Activated naive CD4-positive, alpha-beta T cell treated with anti-CD3 and anti-CD28 coated beads, Interleukin-2, amount 50 U/mL, for 72 hours (primary cell): ENCODE measurements at regions not wholly inside any gene's neighbourhood (a gene's known extent, or its start where the extent isn't known, plus 50 kb on each side); places are given as distances from the start of the nearest gene placed in this dataset.
"Not testable (repeated sequence)": the region's sequence is repeated elsewhere in the genome, so short reads cannot be mapped to it uniquely, and the experiment has no call there.

Experiments
- ATAC-seq, 2 donors: fragments of 150-1000 bp; cut with Tn5 transposase; 2 replicates each; pipeline ENCODE4 v1.10.0; 2021; ENCODE audit warnings: mild to moderate bottlenecking in 2 of 2, moderate library complexity in 2 of 2
- DNase-seq, 2 donors: peaks; one replicate each; pipeline ENCODE4 v3.0.0; 2021 to 2022; ENCODE audit warnings: low spot score in 2 of 2
- H3K27ac Mint-ChIP-seq, 2 donors: one replicate each; pipeline ENCODE4 v1.8.0; 2022; ENCODE audit warnings: mild to moderate bottlenecking in 2 of 2, mixed read lengths in 2 of 2
- H3K36me3 Mint-ChIP-seq, 2 donors: one replicate each; pipeline ENCODE4 v1.8.0; 2022; ENCODE audit warnings: mixed read lengths in 2 of 2
- H3K9me3 Mint-ChIP-seq, 2 donors: one replicate each; pipeline ENCODE4 v1.8.0; 2022; ENCODE audit warnings: mixed read lengths in 2 of 2

DNA sequence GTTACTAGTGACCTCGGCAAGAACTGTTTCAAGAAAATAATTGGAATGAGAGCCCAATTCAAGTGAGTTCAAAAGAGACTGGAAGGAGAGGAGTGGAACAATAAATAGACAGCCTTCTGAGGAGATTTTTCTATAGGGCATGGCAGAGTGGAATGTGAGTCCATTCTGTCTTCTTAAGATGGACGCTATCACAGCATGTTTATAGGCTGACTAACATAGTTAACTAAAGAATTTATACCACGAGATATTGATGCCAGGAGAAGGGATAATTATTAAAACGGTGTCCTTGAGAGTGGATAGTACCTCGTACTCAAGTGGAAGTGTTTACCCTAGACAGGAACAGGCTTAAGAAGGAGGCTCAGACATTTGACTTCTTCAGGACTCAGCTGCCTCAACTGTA lies 143.5 kb upstream of the RBBP8 start:
- no peak for DNase-seq
- Mint-ChIP-seq H3K36me3 (no peaks in the 10 kb centered on the region), H3K27ac (no peak overlapping the region), H3K9me3 (no peaks in the 10 kb centered on the region)
- no peak for ATAC-seq

- ATAC-seq (no peak), DNase-seq (no peak)
- no peak overlapping the region for H3K27ac Mint-ChIP-seq
- no peaks in the 10 kb centered on the region for H3K36me3 Mint-ChIP-seq
- no peaks in the 10 kb centered on the region for H3K9me3 Mint-ChIP-seq
Observed at GRCh38 chr18:22790545-22791309, 142.4 kb upstream of the RBBP8 start.

- no peak for ATAC-seq
Observed at GRCh38 chr18:22791310-22791610, 141.9 kb upstream of the RBBP8 start.

GRCh38 chr18:22796113-22796512 lies 137.0 kb upstream of the RBBP8 start:
- Mint-ChIP-seq H3K9me3 (no peaks in the 10 kb centered on the region), H3K27ac (no peak overlapping the region), H3K36me3 (no peaks in the 10 kb centered on the region)
- ATAC-seq (no peak), DNase-seq (no peak)

More at GRCh38 chr18:22791310-22791610, 141.9 kb upstream of the RBBP8 start:
- no peaks in the 10 kb centered on the region for H3K9me3 Mint-ChIP-seq
- DNase-seq: no peak
- H3K27ac Mint-ChIP-seq: no peak overlapping the region
- H3K36me3 Mint-ChIP-seq: no peaks in the 10 kb centered on the region

GRCh38 chr18:22800551-22800951 lies 132.6 kb upstream of the RBBP8 start:
- H3K9me3 Mint-ChIP-seq: no peaks in the 10 kb centered on the region
- ATAC-seq (no peak), DNase-seq (no peak)
- peak overlapping the region in 1 of 2 donors; percentile 10 for H3K27ac Mint-ChIP-seq
- H3K36me3 Mint-ChIP-seq: no peaks in the 10 kb centered on the region

GRCh38 chr18:22813648-22814328 lies 119.3 kb upstream of the RBBP8 start:
- ATAC-seq (peak in 1 of 2 donors; percentile 59), DNase-seq (no peak)
- Mint-ChIP-seq H3K36me3 (no peaks in the 10 kb centered on the region), H3K27ac (no peak overlapping the region), H3K9me3 (no peaks in the 10 kb centered on the region)

- ATAC-seq: no peak
- Mint-ChIP-seq H3K9me3 (no peaks in the 10 kb centered on the region), H3K27ac (no peak overlapping the region), H3K36me3 (no peaks in the 10 kb centered on the region)
- no peak for DNase-seq
Observed at GRCh38 chr18:22814329-22814703, 118.8 kb upstream of the RBBP8 start.

DNA sequence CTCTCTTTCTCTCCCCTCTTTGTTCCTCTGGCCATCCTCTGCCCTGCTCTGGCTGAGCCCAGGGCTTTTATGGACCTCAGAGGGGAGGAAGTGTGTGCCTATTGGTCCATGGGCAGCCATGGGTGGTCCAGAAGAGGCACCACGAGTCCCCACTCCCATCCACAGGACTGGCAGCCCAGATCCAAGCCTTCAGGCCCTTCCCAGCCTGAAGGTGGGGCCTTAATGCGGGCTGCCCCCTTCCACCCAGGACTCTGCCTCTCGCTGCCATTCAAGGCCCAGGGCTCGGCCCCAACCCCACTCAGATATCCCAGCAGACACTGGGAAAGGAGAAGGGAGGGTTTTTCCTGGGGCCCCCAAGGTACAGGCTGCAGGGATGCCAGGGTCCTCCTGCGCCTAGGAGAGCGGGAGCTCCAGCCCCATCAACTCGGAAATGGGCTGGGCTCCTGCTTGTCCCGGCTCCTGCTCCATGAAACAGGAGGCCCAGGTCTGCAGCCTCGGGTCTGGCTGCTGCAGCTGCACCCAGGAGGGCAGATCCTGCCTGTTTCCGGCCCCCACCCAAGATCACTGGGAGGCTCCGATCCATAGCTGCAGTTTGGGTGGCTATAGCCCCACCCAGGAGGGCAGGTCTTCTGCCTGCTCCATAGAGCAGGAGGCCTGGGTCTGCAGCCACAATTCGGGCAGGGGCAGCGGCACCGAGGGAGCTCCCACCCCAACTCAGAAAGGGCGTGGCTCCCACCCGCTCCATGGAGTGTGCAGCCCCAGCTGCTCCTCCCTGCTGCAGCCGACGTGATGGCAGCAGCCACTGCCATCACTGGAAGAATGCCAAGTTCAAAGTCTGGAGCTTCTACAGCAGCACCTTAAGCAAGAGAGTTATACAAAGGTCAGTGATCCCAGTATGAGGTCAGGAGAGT lies 116.6 kb upstream of the RBBP8 start:
- no peaks in the 10 kb centered on the region for H3K36me3 Mint-ChIP-seq
- DNase-seq: no peak
- no peak overlapping the region for H3K27ac Mint-ChIP-seq
- H3K9me3 Mint-ChIP-seq: no peaks in the 10 kb centered on the region
- no peak for ATAC-seq

DNA sequence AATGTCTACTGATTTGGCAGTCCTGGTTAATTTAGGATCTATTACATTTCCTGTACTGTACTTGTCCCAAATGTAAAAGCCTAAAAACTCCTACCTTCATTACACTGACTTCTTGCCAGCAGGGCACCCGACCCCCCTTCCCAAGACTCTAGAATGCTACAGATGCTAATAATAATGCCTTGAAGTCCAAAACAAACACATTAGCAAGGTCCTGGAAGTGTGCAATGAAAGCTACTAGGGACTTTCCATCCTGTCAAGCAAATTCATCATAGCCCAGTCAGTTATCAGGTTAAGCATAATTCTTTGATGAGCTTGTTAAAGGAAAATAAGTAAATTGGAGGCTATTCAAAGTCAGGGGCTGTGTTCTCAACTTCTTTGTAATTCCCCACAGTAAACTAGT lies 115.3 kb upstream of the RBBP8 start:
- Mint-ChIP-seq H3K9me3 (no peaks in the 10 kb centered on the region), H3K36me3 (no peaks in the 10 kb centered on the region), H3K27ac (no peak overlapping the region)
- no peak for ATAC-seq
- DNase-seq: no peak

DNA sequence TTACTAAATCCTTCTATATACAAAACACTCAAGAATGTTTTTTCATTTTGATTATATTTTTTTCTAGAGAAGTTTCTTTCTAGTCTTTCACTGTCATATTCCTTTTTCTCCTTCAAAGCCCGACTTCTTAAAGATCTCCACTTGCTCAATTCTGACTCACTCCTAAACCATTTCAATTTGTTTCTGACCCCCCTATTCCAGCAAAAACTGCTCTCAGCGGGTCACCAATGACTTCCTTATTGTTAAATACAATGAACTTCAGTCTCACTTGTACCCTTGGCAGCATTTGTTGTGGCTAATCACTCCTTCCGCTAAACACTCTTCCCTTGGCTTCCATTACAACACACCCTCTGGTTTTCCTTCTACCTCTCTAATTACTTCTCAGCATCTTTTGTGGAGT lies 111.1 kb upstream of the RBBP8 start:
- Mint-ChIP-seq H3K9me3 (no peaks in the 10 kb centered on the region), H3K36me3 (no peaks in the 10 kb centered on the region), H3K27ac (no peak overlapping the region)
- no peak for ATAC-seq
- DNase-seq: no peak

DNA sequence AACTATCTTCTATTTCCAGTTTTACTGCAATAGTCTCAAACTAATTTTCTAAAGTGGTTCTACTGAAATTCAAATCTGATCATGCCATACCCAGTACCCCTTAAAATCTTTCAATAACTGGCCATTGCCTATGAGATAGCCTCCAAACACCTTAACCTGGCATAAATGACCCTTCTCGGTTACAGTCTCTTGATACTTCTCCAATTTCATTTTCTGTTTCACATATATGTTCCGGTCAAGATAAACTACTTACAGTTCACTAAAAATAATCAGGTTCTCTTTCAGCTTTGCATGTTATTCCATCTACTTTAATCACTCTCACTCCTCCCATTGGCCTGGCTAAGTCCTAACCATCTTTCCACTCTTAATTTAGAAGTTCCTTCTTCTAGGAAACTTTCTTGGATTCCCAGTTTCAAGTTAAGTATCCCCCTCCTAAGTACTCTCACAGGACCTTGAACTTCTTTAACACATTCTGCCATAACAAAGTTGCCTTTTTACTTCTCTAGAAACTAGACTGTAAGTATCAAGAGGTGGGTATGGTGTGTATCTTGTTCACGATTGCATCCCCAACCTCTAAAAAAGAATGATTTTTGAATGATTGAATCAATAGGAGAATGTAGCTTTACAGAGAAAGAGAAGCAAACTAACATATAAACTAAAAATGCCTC lies 110.2 kb upstream of the RBBP8 start:
- no peak for DNase-seq
- no peak for ATAC-seq
- Mint-ChIP-seq H3K27ac (no peak overlapping the region), H3K36me3 (no peaks in the 10 kb centered on the region), H3K9me3 (peaks cover 0 to 3% of the 10 kb centered on the region in 2 donors)

DNA sequence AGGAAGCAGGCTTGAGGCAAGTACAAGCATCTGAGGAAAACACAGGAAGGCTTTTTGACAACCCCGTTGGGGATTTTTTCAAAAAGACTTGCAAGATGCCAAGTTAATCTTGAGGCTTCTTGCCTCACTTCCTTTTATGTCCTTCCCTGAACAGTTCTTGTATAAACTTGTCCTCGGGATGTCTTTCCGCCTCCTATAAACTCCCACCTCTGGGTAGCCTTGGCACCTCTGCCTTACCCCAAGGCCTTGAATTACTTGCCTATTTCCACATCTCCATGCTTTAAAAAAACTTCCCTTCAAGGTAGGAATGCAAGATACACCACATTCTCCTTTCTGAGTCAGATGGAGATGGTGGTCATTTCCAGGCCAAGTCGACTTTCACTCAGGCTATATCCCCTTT lies 106.4 kb upstream of the RBBP8 start:
- DNase-seq (no peak), ATAC-seq (no peak)
- Mint-ChIP-seq H3K9me3 (peaks cover 0 to 7% of the 10 kb centered on the region in 2 donors), H3K36me3 (no peaks in the 10 kb centered on the region), H3K27ac (no peak overlapping the region)

- H3K27ac Mint-ChIP-seq: no peak overlapping the region
- H3K36me3 Mint-ChIP-seq: no peaks in the 10 kb centered on the region
- H3K9me3 Mint-ChIP-seq: peaks cover 0 to 7% of the 10 kb centered on the region in 2 donors
- no peak for DNase-seq
- no peak for ATAC-seq
Observed at GRCh38 chr18:22827216-22827615, 105.9 kb upstream of the RBBP8 start.

DNA sequence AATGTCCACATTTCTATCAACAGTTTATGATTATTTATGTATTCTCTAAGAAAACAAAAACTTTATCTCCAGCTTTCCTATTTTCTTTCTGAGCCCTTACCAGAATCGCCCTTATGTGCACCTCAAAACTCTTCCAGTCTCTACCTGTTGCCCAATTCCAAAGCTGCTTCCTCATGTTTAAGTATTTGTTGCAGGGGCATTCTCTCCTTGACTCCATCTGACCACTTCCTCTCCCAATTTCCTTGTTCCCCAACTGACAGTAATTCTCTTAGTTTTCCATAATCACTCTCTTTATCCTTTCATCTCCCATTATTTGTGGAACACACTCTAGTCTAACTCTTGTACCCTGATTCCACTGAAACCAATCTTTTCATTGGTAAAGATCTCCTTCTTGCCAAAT lies 105.4 kb upstream of the RBBP8 start:
- DNase-seq (no peak), ATAC-seq (no peak)
- H3K27ac Mint-ChIP-seq: peak overlapping the region in 1 of 2 donors; percentile 7
- H3K9me3 Mint-ChIP-seq: peaks cover 0 to 7% of the 10 kb centered on the region in 2 donors
- H3K36me3 Mint-ChIP-seq: no peaks in the 10 kb centered on the region

- Mint-ChIP-seq H3K36me3 (no peaks in the 10 kb centered on the region), H3K9me3 (peaks cover 0 to 7% of the 10 kb centered on the region in 2 donors), H3K27ac (peak overlapping the region in 1 of 2 donors; percentile 7)
- peak; percentile 22 to 67 for ATAC-seq
- no peak for DNase-seq
Observed at GRCh38 chr18:22828171-22828570, 105.0 kb upstream of the RBBP8 start.

DNA sequence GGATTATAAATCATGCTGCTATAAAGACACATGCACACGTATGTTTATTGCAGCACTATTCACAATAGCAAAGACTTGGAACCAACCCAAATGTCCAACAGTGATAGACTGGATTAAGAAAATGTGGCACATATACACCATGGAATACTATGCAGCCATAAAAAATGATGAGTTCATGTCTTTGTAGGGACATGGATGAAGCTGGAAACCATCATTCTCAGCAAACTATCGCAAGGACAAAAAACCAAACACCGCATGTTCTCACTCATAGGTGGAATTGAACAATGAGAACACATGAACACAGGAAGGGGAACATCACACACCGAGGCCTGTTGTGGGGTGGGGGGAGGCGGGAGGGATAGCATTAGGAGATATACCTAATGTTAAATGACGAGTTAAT lies 104.5 kb upstream of the RBBP8 start:
- not testable (repeated sequence) for H3K27ac Mint-ChIP-seq, DNase-seq, H3K9me3 Mint-ChIP-seq, ATAC-seq, H3K36me3 Mint-ChIP-seq

GRCh38 chr18:22829781-22830180 lies 103.3 kb upstream of the RBBP8 start:
- Mint-ChIP-seq H3K36me3 (no peaks in the 10 kb centered on the region), H3K27ac (no peak overlapping the region), H3K9me3 (peaks cover 0 to 7% of the 10 kb centered on the region in 2 donors)
- no peak for ATAC-seq
- DNase-seq: no peak
